HL-60 (cell line): ENCODE measurements at regions not wholly inside any gene's neighbourhood (a gene's known extent, or its start where the extent isn't known, plus 50 kb on each side); places are given as distances from the start of the nearest gene placed in this dataset.

ENCODE experiments used
- GABPA ChIP-seq: IDR thresholded peaks from 2 replicates; pipeline ENCODE4 v1.6.1; 2012; ENCODE audit warnings: low read depth
- POLR2AphosphoS5 ChIP-seq: IDR thresholded peaks from 2 replicates; pipeline ENCODE4 v1.6.1; 2012; ENCODE audit warnings: low read depth
- SPI1 ChIP-seq: IDR thresholded peaks from 2 replicates; pipeline ENCODE4 v1.6.1; 2012; ENCODE audit warnings: low read depth, mild to moderate bottlenecking, borderline replicate concordance
- TF ChIP-seq, protein P1 (sequence below): IDR thresholded peaks from one replicate; pipeline ENCODE4 v1.5.1; 2011; ENCODE audit warnings: low read length, control low read depth, inconsistent platforms; ENCODE audit not compliant: insufficient read depth
- TF ChIP-seq, protein P2 (sequence below): IDR thresholded peaks from 2 replicates; pipeline ENCODE4 v1.6.1; 2012; ENCODE audit warnings: low read depth; ENCODE audit not compliant: insufficient replicate concordance

DNA sequence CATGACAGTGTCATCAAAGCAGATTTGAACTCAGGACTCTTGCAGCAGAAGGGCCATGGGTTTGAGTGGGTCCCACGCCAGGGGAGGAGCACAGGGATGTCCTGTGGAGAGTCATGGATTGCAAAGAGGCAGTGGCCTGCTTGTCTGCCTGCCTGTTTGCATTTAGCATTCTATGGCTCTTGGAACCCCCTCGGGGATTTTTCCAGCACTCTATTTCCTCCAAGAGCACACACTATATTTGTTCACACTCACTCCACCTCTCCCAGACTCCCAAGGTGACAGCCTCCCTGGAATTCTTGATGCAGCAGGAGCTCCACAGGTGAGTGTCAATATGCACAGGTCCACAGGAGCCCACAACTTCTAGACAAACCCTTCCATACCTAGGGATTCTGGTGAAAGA is 73.1 kb upstream of the LRRN2 start:
- TF ChIP-seq POLR2AphosphoS5: no peak
- TF ChIP-seq, protein P1, sequence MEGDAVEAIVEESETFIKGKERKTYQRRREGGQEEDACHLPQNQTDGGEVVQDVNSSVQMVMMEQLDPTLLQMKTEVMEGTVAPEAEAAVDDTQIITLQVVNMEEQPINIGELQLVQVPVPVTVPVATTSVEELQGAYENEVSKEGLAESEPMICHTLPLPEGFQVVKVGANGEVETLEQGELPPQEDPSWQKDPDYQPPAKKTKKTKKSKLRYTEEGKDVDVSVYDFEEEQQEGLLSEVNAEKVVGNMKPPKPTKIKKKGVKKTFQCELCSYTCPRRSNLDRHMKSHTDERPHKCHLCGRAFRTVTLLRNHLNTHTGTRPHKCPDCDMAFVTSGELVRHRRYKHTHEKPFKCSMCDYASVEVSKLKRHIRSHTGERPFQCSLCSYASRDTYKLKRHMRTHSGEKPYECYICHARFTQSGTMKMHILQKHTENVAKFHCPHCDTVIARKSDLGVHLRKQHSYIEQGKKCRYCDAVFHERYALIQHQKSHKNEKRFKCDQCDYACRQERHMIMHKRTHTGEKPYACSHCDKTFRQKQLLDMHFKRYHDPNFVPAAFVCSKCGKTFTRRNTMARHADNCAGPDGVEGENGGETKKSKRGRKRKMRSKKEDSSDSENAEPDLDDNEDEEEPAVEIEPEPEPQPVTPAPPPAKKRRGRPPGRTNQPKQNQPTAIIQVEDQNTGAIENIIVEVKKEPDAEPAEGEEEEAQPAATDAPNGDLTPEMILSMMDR: no peak
- TF ChIP-seq, protein P2, sequence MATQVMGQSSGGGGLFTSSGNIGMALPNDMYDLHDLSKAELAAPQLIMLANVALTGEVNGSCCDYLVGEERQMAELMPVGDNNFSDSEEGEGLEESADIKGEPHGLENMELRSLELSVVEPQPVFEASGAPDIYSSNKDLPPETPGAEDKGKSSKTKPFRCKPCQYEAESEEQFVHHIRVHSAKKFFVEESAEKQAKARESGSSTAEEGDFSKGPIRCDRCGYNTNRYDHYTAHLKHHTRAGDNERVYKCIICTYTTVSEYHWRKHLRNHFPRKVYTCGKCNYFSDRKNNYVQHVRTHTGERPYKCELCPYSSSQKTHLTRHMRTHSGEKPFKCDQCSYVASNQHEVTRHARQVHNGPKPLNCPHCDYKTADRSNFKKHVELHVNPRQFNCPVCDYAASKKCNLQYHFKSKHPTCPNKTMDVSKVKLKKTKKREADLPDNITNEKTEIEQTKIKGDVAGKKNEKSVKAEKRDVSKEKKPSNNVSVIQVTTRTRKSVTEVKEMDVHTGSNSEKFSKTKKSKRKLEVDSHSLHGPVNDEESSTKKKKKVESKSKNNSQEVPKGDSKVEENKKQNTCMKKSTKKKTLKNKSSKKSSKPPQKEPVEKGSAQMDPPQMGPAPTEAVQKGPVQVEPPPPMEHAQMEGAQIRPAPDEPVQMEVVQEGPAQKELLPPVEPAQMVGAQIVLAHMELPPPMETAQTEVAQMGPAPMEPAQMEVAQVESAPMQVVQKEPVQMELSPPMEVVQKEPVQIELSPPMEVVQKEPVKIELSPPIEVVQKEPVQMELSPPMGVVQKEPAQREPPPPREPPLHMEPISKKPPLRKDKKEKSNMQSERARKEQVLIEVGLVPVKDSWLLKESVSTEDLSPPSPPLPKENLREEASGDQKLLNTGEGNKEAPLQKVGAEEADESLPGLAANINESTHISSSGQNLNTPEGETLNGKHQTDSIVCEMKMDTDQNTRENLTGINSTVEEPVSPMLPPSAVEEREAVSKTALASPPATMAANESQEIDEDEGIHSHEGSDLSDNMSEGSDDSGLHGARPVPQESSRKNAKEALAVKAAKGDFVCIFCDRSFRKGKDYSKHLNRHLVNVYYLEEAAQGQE: no peak
- no peak for TF ChIP-seq GABPA
- no peak for TF ChIP-seq SPI1
